DND-41 (cell line): ENCODE measurements at regions not wholly inside any gene's neighbourhood (a gene's known extent, or its start where the extent isn't known, plus 50 kb on each side); places are given as distances from the start of the nearest gene placed in this dataset.

Source experiments
- ATAC-seq: fragments of 200-7000 bp; cut with Tn5 transposase; 3 replicates; pipeline ENCODE4 v1.9.1; 2021; ENCODE audit warnings: low read depth; ENCODE audit not compliant: insufficient read depth
- DNase-seq: peaks from one replicate; pipeline ENCODE4 v3.0.0-alpha.2; 2020
- H2AFZ ChIP-seq: 2 replicates; pipeline ENCODE4 v1.6.0; 2012; ENCODE audit warnings: low read depth, low read length
- H3K27ac ChIP-seq: 2 replicates; pipeline ENCODE4 v1.5.1; 2012; ENCODE audit warnings: low read length, inconsistent platforms
- H3K27me3 ChIP-seq: fragments of 200-600 bp; sonication (generic); 2 replicates; pipeline ENCODE4 v1.6.0; 2012; ENCODE audit warnings: low read length, mild to moderate bottlenecking, inconsistent platforms; ENCODE audit not compliant: insufficient read depth, poor library complexity
- H3K36me3 ChIP-seq: 2 replicates; pipeline ENCODE4 v1.5.1; 2012; ENCODE audit warnings: low read length, inconsistent platforms; ENCODE audit not compliant: insufficient read depth
- H3K4me1 ChIP-seq: 2 replicates; pipeline ENCODE4 v1.5.1; 2012; ENCODE audit warnings: mild to moderate bottlenecking, low read length; ENCODE audit not compliant: insufficient read depth
- H3K4me2 ChIP-seq: 2 replicates; pipeline ENCODE4 v1.6.0; 2012; ENCODE audit warnings: mild to moderate bottlenecking, moderate library complexity, low read length, inconsistent platforms; ENCODE audit not compliant: insufficient read depth
- H3K4me3 ChIP-seq, 2 experiments: fragments of 200-600 bp in 1 of 2; shearing (Covaris generic) in 1 of 2; 2 replicates each; pipeline ENCODE4 v1.5.1; 2012 to 2016; ENCODE audit warnings: inconsistent platforms in 2 of 2, low read length in 2 of 2, mild to moderate bottlenecking in 2 of 2, low read depth in 1 of 2, moderate library complexity in 1 of 2
- H3K79me2 ChIP-seq: 2 replicates; pipeline ENCODE4 v1.6.0; 2012; ENCODE audit warnings: low read length, inconsistent platforms; ENCODE audit not compliant: insufficient read depth
- H3K9ac ChIP-seq: 2 replicates; pipeline ENCODE4 v1.6.0; 2012; ENCODE audit warnings: low read depth, mild to moderate bottlenecking, inconsistent platforms, low read length, moderate library complexity
- H3K9me3 ChIP-seq: 2 replicates; pipeline ENCODE4 v1.5.1; 2012; ENCODE audit warnings: low read length, moderate library complexity, mild to moderate bottlenecking, inconsistent platforms; ENCODE audit not compliant: insufficient read depth, severe bottlenecking
- H4K20me1 ChIP-seq: 2 replicates; pipeline ENCODE4 v1.6.0; 2012; ENCODE audit warnings: low read length; ENCODE audit not compliant: insufficient read depth
- EZH2 ChIP-seq: IDR thresholded peaks from 3 replicates; pipeline ENCODE4 v1.6.1; 2012; ENCODE audit warnings: borderline replicate concordance, low read depth, mild to moderate bottlenecking, moderate library complexity, low read length, inconsistent platforms; ENCODE audit not compliant: severe bottlenecking
- TF ChIP-seq, protein P1 (sequence below): IDR thresholded peaks from 2 replicates; pipeline ENCODE4 v1.5.1; 2012; ENCODE audit warnings: borderline replicate concordance, low read length, moderate library complexity, mild to moderate bottlenecking; ENCODE audit not compliant: poor library complexity, severe bottlenecking; ENCODE audit errors: extremely low read depth

DNA sequence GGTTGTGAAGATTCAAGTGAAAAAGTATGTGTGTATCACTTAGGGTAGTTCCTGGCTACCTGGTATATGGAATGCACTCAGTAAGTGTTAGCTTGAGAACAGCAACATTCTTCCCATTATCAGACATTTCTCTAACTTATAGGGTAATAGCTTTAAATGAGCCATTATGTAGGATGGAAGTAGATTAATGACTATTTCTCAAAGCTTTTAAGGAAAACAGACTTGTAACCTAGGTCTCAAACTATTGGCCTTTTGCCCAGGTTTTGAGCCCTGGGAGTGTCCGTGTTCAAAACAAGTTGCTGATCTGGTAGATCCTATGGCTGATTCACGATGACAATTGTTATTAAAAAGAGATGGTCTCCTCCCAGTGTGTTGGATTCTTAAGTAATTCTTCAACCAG, 129.1 kb upstream of the UMPS start:
- ATAC-seq (no peak), DNase-seq (no peak)
- no peak overlapping the region for H3K4me3 ChIP-seq
- H2AFZ ChIP-seq: no peak overlapping the region
- no peak overlapping the region for H3K27ac ChIP-seq
- H4K20me1 ChIP-seq: no peaks in the 10 kb centered on the region
- no peaks in the 10 kb centered on the region for H3K9me3 ChIP-seq
- no peaks in the 10 kb centered on the region for H3K79me2 ChIP-seq
- no peak overlapping the region for H3K9ac ChIP-seq
- no peak overlapping the region for H3K4me2 ChIP-seq
- no peaks in the 10 kb centered on the region for H3K27me3 ChIP-seq
- H3K4me1 ChIP-seq: no peaks in the 10 kb centered on the region
- TF ChIP-seq EZH2: no peak
- TF ChIP-seq, protein P1, sequence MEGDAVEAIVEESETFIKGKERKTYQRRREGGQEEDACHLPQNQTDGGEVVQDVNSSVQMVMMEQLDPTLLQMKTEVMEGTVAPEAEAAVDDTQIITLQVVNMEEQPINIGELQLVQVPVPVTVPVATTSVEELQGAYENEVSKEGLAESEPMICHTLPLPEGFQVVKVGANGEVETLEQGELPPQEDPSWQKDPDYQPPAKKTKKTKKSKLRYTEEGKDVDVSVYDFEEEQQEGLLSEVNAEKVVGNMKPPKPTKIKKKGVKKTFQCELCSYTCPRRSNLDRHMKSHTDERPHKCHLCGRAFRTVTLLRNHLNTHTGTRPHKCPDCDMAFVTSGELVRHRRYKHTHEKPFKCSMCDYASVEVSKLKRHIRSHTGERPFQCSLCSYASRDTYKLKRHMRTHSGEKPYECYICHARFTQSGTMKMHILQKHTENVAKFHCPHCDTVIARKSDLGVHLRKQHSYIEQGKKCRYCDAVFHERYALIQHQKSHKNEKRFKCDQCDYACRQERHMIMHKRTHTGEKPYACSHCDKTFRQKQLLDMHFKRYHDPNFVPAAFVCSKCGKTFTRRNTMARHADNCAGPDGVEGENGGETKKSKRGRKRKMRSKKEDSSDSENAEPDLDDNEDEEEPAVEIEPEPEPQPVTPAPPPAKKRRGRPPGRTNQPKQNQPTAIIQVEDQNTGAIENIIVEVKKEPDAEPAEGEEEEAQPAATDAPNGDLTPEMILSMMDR: no peak
- no peaks in the 10 kb centered on the region for H3K36me3 ChIP-seq

DNA sequence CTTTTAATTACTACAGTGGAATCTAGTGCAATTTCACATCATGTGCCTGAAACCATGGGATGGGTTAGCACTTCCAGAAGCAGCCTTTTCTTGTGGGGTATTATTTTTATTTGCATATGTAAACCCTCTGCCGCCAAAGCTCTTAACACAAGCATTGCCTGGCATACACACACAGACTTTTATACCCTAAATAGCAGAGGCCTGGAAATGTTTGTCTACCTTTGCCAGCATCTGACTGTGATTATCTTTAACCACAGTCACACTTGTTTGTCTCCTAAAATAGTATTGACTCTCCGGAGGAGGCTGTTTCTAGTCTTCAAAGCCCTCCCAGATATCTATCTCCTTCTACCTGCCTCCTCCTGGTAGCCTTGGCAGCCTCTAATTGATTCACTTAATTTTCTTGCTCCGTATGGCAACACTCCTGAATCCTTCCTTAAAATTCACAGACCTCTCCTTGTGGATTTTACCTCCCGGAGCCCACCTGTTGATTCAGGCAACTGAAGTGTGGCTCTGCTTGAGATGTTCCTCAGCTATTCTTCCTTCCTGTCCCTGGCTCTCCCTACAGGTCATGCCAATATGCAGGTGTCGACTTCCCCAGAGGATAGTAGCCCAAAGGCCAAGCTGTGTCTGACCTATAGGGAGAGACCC, 127.1 kb upstream of the UMPS start:
- Histone ChIP-seq H4K20me1 (no peaks in the 10 kb centered on the region), H3K4me1 (no peaks in the 10 kb centered on the region), H3K27me3 (no peaks in the 10 kb centered on the region), H3K4me2 (no peak overlapping the region), H3K9ac (no peak overlapping the region), H3K79me2 (no peaks in the 10 kb centered on the region), H3K4me3 (no peak overlapping the region), H3K9me3 (no peaks in the 10 kb centered on the region), H2AFZ (no peak overlapping the region), H3K36me3 (no peaks in the 10 kb centered on the region), H3K27ac (no peak overlapping the region)
- DNase-seq (no peak), ATAC-seq (no peak)
- TF ChIP-seq, protein P1: no peak
- no peak for TF ChIP-seq EZH2

DNA sequence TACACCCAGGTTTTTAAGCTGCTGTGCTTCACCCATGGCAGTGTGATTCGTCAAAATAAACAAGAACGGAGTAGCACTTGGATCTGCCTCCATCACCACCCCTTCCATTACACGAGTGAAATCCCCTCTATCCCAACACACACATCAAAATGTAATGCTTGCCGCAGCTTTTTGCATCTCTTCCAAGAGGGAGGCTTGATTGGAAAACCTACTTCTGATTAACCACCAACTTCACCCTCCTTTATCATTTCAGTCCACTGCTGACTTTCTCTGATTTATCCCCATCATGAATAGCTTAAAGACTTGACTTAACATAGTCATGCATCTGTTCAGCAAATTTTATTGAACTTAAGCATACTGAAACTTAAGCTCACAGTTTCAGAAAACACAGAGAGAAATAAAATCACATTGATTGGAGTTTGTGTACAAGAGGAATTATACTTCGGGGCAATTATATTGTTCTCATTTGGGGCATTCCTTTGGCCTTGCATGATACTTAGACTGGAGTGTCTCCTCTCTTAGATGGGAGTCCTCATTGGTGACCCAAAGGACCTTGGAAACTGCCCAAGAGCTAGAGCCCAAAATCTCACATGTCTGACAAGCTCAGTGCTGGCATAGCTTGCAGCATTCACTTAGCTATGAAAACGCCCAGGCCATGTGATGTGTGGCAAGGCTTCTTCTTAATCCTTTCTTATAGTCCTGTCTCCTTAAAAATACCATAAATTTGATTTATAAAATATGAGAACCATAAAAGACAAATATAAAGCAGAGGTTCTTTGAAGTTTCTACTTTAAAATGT, 124.3 kb upstream of the UMPS start:
- no peaks in the 10 kb centered on the region for H4K20me1 ChIP-seq
- no peak overlapping the region for H3K4me2 ChIP-seq
- no peak for DNase-seq
- H3K4me1 ChIP-seq: no peaks in the 10 kb centered on the region
- H3K27me3 ChIP-seq: no peaks in the 10 kb centered on the region
- H3K79me2 ChIP-seq: no peaks in the 10 kb centered on the region
- H3K9ac ChIP-seq: no peak overlapping the region
- H3K4me3 ChIP-seq: no peak overlapping the region
- no peaks in the 10 kb centered on the region for H3K9me3 ChIP-seq
- ATAC-seq: no peak
- no peak overlapping the region for H2AFZ ChIP-seq
- TF ChIP-seq, protein P1: no peak
- TF ChIP-seq EZH2: no peak
- H3K36me3 ChIP-seq: no peaks in the 10 kb centered on the region
- no peak overlapping the region for H3K27ac ChIP-seq
